Mucosa of rectum (tissue), 2 donors: ENCODE measurements at regions not wholly inside any gene's neighbourhood (a gene's known extent, or its start where the extent isn't known, plus 50 kb on each side); places are given as distances from the start of the nearest gene placed in this dataset.

ENCODE experiments used
- H3K27ac ChIP-seq, 2 donors: one replicate each; pipeline ENCODE4 v1.7.0; 2013; ENCODE audit warnings: inconsistent platforms in 2 of 2, low read depth in 2 of 2, low read length in 2 of 2
- H3K27me3 ChIP-seq, 2 donors: one replicate each; pipeline ENCODE4 v1.7.0; 2013; ENCODE audit warnings: low read length in 2 of 2; ENCODE audit not compliant: control insufficient read depth in 2 of 2, insufficient read depth in 2 of 2
- H3K36me3 ChIP-seq, 2 donors: one replicate each; pipeline ENCODE4 v1.7.0; 2013; ENCODE audit warnings: low read length in 2 of 2; ENCODE audit not compliant: control insufficient read depth in 2 of 2, insufficient read depth in 2 of 2
- H3K4me1 ChIP-seq, 2 donors: one replicate each; pipeline ENCODE4 v1.7.0; 2013; ENCODE audit warnings: low read length in 2 of 2, mild to moderate bottlenecking in 1 of 2; ENCODE audit not compliant: control insufficient read depth in 2 of 2, insufficient read depth in 2 of 2
- H3K4me3 ChIP-seq, 2 donors: one replicate each; pipeline ENCODE4 v1.7.0; 2013; ENCODE audit warnings: low read length in 2 of 2
- H3K9ac ChIP-seq, 2 donors: one replicate each; pipeline ENCODE4 v1.7.0; 2013; ENCODE audit warnings: low read length in 2 of 2, low read depth in 1 of 2, mild to moderate bottlenecking in 1 of 2
- H3K9me3 ChIP-seq, 2 donors: one replicate each; pipeline ENCODE4 v1.7.0; 2013; ENCODE audit warnings: low read length in 2 of 2; ENCODE audit not compliant: control insufficient read depth in 2 of 2
- donor health status: healthy.
- donor health status: Normal muscosa, but diverticular disease.

GRCh38 chr4:62410371-62411003 lies 1210.4 kb downstream of the ADGRL3 start:
- Histone ChIP-seq H3K27me3 (no peaks in the 10 kb centered on the region), H3K36me3 (no peaks in the 10 kb centered on the region), H3K9ac (no peak overlapping the region), H3K4me1 (no peaks in the 10 kb centered on the region), H3K27ac (no peak overlapping the region), H3K4me3 (no peak overlapping the region), H3K9me3 (no peaks in the 10 kb centered on the region)

DNA sequence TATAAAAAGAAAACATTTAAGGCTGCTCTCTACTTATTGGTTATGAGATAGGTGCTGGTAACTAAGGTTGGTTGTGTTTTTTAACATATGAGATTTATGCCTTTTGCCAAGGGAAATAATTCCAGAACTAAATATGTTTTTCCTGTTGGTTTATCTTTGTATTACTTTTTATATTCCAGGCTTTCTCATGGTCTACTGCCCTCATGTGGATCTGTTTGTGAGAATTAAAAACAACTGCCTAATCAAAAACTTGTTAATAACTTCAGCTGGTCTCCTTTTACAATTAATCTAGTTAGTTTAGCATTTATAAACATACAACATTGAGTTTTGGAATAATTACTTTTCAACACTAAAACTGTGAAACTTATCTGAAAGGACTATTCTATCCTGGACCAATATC lies 1208.3 kb downstream of the ADGRL3 start:
- Histone ChIP-seq H3K4me3 (no peak overlapping the region), H3K9ac (no peak overlapping the region), H3K27ac (no peak overlapping the region), H3K4me1 (no peaks in the 10 kb centered on the region), H3K27me3 (no peaks in the 10 kb centered on the region), H3K36me3 (no peaks in the 10 kb centered on the region), H3K9me3 (no peaks in the 10 kb centered on the region)

GRCh38 chr4:62407534-62407933 lies 1207.4 kb downstream of the ADGRL3 start:
- H3K4me3 ChIP-seq, result no peak overlapping the region
- no peaks in the 10 kb centered on the region for H3K4me1 ChIP-seq
- H3K27me3 ChIP-seq, result no peaks in the 10 kb centered on the region
- H3K27ac ChIP-seq, result no peak overlapping the region
- no peaks in the 10 kb centered on the region for H3K9me3 ChIP-seq
- H3K36me3 ChIP-seq, result no peaks in the 10 kb centered on the region
- no peak overlapping the region for H3K9ac ChIP-seq

DNA sequence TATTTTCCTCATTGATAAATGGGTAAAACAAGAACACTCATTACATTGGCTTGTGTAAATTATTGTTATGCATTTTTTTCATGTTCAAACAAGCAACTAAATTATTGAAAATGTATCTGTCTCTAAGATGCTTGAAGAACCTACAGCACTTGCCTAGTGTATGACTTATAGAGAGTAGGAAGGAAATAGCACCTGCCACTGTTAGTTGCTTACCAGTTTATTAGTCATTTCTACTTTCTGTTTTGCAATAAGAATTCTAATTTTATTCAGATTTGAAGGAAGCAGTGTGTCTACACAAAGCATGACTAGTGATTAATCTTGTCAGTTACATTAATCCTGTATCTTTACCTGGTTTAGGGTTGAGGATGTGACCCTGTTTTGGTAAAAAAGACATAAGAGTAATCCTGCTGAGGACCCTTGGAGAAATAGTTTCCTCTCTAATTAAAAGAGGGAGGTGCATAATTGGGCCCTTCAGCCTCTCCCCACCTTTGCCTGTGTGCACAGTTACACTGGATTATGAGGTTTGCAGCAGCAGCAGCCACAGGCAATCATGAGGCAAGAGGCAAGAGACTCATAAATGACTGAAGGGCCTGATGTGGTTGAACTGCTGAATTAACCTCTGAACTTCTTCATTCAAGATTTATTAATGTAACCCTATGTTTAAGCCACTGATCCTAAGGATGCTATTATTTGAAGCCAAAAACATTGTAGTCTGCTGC lies 1202.1 kb downstream of the ADGRL3 start:
- Histone ChIP-seq H3K4me3 (no peak overlapping the region), H3K4me1 (no peaks in the 10 kb centered on the region), H3K27me3 (no peaks in the 10 kb centered on the region), H3K27ac (no peak overlapping the region), H3K9me3 (no peaks in the 10 kb centered on the region), H3K36me3 (no peaks in the 10 kb centered on the region), H3K9ac (no peak overlapping the region)

DNA sequence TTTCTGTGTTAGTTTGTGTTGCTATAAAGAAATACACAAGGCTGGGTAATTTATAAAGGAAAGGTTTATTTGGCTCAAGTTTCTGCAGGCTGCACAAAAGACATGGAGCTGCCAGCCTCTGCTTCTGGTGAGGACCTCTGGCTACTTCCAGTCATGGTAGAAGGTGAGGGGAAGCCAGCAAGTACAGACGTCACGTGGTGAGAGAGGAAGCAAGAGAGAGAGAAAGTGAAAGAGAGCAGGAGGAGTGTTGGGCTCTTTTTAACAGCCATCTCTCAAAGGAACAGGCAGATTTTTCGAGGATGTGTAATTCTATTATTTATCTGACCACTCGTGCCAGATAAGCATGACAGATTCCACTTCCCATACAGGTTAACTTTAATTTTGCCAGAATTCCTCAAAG lies 1199.1 kb downstream of the ADGRL3 start:
- no peaks in the 10 kb centered on the region for H3K27me3 ChIP-seq
- no peak overlapping the region for H3K27ac ChIP-seq
- no peaks in the 10 kb centered on the region for H3K4me1 ChIP-seq
- no peak overlapping the region for H3K9ac ChIP-seq
- no peaks in the 10 kb centered on the region for H3K36me3 ChIP-seq
- no peaks in the 10 kb centered on the region for H3K9me3 ChIP-seq
- no peak overlapping the region for H3K4me3 ChIP-seq

GRCh38 chr4:62398318-62398717 lies 1198.2 kb downstream of the ADGRL3 start:
- H3K4me3 ChIP-seq, result no peak overlapping the region
- no peaks in the 10 kb centered on the region for H3K27me3 ChIP-seq
- no peak overlapping the region for H3K27ac ChIP-seq
- no peaks in the 10 kb centered on the region for H3K4me1 ChIP-seq
- H3K36me3 ChIP-seq, result no peaks in the 10 kb centered on the region
- H3K9me3 ChIP-seq, result no peaks in the 10 kb centered on the region
- no peak overlapping the region for H3K9ac ChIP-seq

DNA sequence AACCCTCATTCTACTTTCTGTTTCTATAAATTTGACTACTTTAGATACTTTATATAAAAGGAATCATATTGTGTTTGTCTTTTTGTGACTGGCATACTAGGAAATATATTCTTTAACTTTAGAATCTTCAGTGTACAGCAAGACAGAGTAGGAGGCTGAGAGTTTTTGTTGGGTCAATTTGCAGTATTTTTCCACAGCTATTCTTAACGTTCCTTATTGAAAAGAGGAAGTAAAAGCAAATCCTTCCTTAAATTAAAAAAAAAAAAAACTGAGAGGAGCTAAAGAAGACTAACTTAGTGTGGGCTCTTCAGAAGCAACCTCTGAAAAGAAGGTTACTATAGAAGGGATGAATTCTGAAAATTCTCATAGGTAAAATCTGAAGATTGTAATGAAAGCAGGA lies 1194.6 kb downstream of the ADGRL3 start:
- no peaks in the 10 kb centered on the region for H3K4me1 ChIP-seq
- H3K9ac ChIP-seq, result no peak overlapping the region
- H3K36me3 ChIP-seq, result no peaks in the 10 kb centered on the region
- H3K4me3 ChIP-seq, result no peak overlapping the region
- H3K27me3 ChIP-seq, result no peaks in the 10 kb centered on the region
- no peak overlapping the region for H3K27ac ChIP-seq
- no peaks in the 10 kb centered on the region for H3K9me3 ChIP-seq

GRCh38 chr4:62387808-62388207 lies 1187.7 kb downstream of the ADGRL3 start:
- no peaks in the 10 kb centered on the region for H3K9me3 ChIP-seq
- H3K27me3 ChIP-seq, result no peaks in the 10 kb centered on the region
- H3K9ac ChIP-seq, result no peak overlapping the region
- H3K4me1 ChIP-seq, result no peaks in the 10 kb centered on the region
- H3K4me3 ChIP-seq, result no peak overlapping the region
- H3K27ac ChIP-seq, result no peak overlapping the region
- H3K36me3 ChIP-seq, result no peaks in the 10 kb centered on the region

DNA sequence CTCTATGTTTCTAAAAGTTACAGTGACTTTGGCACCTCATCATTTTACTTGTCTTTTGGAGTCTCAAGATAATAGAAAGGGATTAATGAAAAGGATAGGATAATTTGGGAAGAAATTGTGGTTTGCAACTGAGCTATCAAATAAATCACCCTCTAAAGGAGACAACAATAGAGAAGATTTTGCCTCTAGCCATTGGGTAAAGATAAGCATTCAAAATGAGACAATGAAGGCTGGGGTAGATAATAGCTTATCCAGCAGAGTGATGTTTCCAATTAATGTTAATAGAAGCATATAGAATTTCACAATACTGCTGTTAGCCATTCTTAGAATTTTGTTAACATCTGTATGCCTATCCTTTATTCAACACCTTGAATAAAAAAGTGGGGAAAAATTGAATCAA lies 1177.6 kb downstream of the ADGRL3 start:
- H3K4me1 ChIP-seq, result no peaks in the 10 kb centered on the region

GRCh38 chr4:62377245-62377644 lies 1177.1 kb downstream of the ADGRL3 start:
- Histone ChIP-seq H3K9ac (no peak overlapping the region), H3K27ac (no peak overlapping the region), H3K36me3 (no peaks in the 10 kb centered on the region), H3K4me1 (no peaks in the 10 kb centered on the region), H3K4me3 (no peak overlapping the region), H3K27me3 (no peaks in the 10 kb centered on the region), H3K9me3 (no peaks in the 10 kb centered on the region)

More for the DNA sequence above, 1177.6 kb downstream of the ADGRL3 start:
- H3K9ac ChIP-seq, result no peak overlapping the region
- no peak overlapping the region for H3K4me3 ChIP-seq
- no peaks in the 10 kb centered on the region for H3K27me3 ChIP-seq
- H3K9me3 ChIP-seq, result no peaks in the 10 kb centered on the region
- H3K27ac ChIP-seq, result no peak overlapping the region
- H3K36me3 ChIP-seq, result no peaks in the 10 kb centered on the region
